ENCODE measurements at regions not wholly inside any gene's neighbourhood (a gene's known extent, or its start where the extent isn't known, plus 50 kb on each side); places are given as distances from the start of the nearest gene placed in this dataset.

- TF ChIP-seq, protein P1, sequence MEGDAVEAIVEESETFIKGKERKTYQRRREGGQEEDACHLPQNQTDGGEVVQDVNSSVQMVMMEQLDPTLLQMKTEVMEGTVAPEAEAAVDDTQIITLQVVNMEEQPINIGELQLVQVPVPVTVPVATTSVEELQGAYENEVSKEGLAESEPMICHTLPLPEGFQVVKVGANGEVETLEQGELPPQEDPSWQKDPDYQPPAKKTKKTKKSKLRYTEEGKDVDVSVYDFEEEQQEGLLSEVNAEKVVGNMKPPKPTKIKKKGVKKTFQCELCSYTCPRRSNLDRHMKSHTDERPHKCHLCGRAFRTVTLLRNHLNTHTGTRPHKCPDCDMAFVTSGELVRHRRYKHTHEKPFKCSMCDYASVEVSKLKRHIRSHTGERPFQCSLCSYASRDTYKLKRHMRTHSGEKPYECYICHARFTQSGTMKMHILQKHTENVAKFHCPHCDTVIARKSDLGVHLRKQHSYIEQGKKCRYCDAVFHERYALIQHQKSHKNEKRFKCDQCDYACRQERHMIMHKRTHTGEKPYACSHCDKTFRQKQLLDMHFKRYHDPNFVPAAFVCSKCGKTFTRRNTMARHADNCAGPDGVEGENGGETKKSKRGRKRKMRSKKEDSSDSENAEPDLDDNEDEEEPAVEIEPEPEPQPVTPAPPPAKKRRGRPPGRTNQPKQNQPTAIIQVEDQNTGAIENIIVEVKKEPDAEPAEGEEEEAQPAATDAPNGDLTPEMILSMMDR (IDR thresholded peaks at IDR 0.05) = no peak
- no peak for TF ChIP-seq POLR2A (IDR thresholded peaks at IDR 0.05)
Observed at GRCh38 chr6:166708460-166708859, 81.4 kb upstream of the RPS6KA2 start.
